ENCODE measurements at regions not wholly inside any gene's neighbourhood (a gene's known extent, or its start where the extent isn't known, plus 50 kb on each side); places are given as distances from the start of the nearest gene placed in this dataset.

DNA sequence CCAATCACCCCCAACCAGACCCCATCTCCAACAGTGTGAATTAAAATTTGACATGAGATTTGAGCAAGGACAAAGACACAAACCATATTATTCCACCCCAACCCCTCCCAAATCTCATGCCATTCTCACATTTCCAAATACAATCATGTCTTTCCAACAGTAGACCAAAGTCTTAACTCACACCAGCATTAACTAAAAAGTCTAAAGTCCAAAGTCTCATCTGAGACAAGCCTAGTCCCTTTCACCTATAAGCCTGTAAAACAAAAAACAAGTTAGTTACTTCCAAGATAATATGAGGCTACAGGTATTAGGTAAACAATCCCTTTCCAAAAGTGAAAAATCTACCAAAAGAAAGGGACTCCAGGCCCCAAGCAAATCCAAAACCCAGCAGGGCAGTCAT is 140.6 kb upstream of the NR4A3 start:
- DNase-seq (ENCODE audit: low spot score) (no peak), FAIRE-seq (no peak)

DNA sequence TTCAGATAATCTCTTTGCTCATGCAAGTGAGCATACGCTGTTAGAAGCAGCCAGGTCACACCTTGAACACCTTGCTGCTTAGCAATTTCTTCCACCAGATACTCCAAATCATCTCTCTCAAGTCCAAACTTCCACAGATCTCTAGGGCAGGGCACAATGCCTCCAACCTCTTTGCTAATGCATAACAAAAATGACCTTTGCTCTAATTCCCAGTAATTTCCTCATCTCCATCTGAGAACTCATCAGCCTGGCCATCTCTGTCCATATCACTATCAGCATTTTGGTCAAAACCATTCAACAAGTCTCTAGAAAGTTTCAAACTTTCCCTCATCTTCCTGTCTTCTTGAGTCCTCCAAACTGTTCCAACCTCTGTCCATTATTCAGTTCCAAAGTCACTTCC is 139.3 kb upstream of the NR4A3 start:
- FAIRE-seq, result no peak
- no peak for DNase-seq (ENCODE audit: low spot score)

GRCh38 chr9:99682870-99683269 is 138.8 kb upstream of the NR4A3 start:
- FAIRE-seq (no peak), DNase-seq (ENCODE audit: low spot score) (no peak)

DNA sequence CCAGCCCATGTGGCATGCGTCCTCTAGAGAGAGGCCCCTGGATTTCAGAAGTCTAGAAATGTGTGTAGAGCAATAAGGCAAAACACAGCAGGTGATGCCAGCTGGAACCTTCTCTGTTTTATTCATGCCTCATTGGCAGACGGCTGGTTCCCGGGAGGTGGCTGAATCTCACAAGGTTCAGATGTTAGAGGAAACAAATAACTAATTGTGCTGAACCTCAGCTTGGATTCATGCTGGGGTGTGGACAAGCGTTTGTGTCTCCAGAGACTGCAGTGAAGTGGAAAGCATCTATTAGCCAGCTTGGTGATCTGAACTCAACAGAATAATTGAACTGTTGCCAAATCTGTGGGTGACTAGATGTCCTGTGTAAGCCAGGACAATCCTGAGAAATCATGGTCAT is 131.1 kb upstream of the NR4A3 start:
- DNase-seq (ENCODE audit: low spot score) (no peak), FAIRE-seq (no peak)

DNA sequence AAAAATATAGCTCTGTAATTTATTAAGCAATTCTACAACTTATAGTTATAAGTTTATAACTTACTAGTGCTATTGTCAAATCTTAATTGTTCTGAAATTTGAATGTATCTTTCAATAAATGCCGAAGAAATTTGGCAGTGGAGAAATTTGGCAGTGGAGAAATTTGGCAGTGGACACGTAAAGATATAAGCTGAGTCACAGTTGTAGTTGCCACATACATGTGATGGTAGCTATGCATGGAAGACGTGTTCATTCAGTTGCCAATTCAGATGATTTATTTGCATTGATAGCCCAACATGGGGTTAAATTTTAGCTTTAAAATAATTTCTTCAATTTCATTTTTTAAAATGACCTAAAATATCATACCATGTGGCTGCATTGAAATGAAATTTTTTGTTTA is 127.8 kb upstream of the NR4A3 start:
- DNase-seq (ENCODE audit: low spot score), result no peak
- FAIRE-seq, result no peak

- FAIRE-seq (no peak), DNase-seq (ENCODE audit: low spot score) (no peak)
Measured at GRCh38 chr9:99694393-99694792, 127.3 kb upstream of the NR4A3 start.

GRCh38 chr9:99699396-99699795 is 122.3 kb upstream of the NR4A3 start:
- FAIRE-seq, result no peak
- DNase-seq (ENCODE audit: low spot score), result no peak

- FAIRE-seq (no peak), DNase-seq (ENCODE audit: low spot score) (no peak)
Measured at GRCh38 chr9:99712214-99712613, 109.5 kb upstream of the NR4A3 start.

DNA sequence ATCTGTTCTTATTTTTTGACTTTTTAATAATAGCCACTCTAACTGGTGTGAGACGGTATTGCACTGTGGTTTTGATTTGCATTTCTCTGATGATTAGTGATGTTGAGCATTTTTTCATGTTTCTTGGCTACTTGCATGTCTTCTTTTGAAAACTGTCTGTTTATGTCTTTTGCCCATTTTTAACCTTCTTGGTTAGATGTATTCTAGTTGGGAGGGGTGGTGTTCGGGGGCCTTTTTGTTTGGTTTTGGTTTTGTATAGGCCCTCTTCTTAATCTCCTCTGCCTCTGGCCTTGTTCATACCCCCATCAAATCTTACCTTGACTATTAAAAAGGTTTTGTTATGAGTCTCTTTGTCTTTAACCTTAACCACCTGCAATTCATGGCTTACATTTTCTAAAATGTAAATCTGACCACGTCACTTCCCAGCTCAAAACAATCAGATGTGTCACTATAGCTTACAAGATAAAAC is 107.8 kb upstream of the NR4A3 start:
- DNase-seq (ENCODE audit: low spot score) (no peak), FAIRE-seq (no peak)

- no peak for DNase-seq (ENCODE audit: low spot score)
- FAIRE-seq, result no peak
Measured at GRCh38 chr9:99718631-99719030, 103.1 kb upstream of the NR4A3 start.

GRCh38 chr9:99720455-99721050 is 101.1 kb upstream of the NR4A3 start:
- FAIRE-seq (no peak), DNase-seq (ENCODE audit: low spot score) (no peak)

DNA sequence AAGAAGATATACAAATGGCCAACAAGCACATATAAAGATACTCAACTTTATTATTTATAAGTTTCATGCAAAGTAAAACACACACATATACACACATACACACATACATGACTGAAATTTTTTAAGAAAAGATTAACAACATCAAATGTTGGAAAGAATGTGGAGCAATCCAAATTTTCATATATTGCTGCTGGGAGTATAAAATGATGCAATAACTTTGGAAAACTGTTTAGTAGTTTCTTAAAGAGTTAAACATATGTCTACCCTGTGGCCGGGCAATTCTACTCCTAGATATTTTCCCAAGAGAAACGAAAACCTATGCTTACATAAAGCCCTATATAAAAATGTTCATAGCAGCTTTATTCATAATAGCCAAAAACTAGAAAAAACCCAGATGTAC is 99.8 kb upstream of the NR4A3 start:
- DNase-seq (ENCODE audit: low spot score), result no peak
- FAIRE-seq, result no peak

DNA sequence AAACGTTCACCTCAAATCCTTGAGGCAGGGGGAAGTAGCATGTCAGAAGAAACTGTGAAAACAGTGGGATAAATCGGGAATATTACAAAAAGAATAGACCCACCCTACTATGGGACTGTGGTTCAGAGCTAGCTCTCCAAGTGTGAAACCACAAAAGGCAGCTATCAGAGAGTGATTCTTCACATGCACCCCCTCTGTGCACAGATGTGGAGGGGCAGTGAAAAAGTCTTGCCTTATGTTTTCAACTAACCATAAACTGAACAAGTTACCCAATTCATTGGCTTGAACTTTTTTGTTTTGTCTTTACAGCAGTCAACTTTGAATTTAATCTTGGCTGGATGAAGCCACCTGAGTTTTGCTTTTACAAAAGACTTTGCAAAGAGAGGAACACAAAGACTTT is 98.8 kb upstream of the NR4A3 start:
- no peak for DNase-seq (ENCODE audit: low spot score)
- no peak for FAIRE-seq

GRCh38 chr9:99724640-99725039 is 97.0 kb upstream of the NR4A3 start:
- DNase-seq (ENCODE audit: low spot score), result no peak
- FAIRE-seq, result no peak

DNA sequence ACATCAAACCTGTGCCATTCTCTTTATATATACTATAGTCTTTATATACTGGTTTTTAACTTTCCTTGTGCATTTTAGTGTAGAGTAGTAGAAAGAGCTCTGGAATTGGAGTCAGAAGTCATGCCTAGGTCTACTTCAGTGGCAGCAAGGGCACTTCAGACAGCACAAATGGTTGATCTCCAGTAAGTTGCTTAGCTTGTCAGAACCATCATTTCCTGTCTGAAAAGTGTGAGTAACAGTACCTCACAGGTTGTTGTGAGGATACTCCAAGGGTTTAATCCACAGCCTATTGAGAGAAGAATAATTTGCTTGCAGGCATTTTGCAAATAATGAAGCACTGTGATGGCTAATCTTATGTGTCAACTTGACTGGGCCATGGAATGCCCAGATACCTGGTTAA is 95.8 kb upstream of the NR4A3 start:
- DNase-seq (ENCODE audit: low spot score) (no peak), FAIRE-seq (no peak)

DNA sequence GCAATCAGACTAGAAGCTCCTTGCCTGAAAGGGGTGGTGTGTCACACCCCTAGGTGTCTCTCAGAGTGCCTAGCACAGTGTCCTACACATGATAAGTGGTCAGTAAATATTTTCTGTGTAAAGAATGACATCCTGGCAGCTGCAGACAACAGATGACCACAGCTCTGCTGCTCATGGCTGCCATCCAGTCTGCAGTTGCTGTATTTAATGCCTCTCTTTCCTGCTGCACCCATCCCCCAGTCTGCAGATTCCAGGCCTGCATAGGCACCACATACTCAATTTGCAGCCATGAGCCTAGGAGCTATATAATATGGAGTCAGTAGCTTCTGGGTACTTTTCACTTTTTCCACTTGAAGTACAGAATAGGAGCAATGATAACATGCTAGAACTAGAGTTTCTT is 94.9 kb upstream of the NR4A3 start:
- no peak for FAIRE-seq
- no peak for DNase-seq (ENCODE audit: low spot score)

DNA sequence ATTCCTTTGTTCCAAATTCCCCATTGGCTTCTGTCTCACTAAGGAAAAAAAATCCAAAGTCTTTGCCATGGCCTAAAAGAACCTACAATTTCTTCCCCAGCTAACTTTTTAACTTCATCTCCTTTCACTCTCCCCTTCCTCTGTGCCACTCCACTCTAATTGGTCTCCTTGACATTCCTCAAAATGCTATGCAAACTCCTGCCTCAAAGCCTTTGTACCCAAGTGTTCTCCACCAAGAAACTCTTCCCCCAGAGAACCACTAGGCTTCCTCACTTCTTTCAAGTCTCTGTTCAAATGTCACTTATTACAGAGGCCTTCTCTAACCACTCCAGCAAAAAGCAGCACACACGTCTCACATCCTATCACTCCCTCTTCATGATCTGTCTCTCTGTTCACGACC is 91.6 kb upstream of the NR4A3 start:
- FAIRE-seq (no peak), DNase-seq (ENCODE audit: low spot score) (no peak)

DNA sequence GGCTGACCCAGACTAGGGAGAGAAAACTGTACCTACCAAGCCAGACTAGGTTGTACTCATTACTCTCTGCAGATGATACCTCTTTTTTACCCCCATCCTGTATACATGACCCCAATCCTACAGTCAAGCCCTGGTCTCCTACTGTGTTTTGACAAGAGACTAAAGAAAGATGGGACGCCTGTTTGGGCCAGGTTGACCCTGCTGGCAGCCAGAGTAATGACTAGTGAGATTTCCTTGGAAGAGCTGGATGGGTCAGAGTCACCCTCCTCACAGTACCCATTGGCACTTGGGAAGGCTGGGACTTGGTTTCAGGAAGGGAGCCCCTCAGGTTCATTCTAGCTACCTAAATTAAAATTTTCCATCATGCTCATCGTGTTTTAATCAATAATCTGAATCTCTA is 89.7 kb upstream of the NR4A3 start:
- DNase-seq (ENCODE audit: low spot score), result no peak
- FAIRE-seq, result no peak

GRCh38 chr9:99732715-99733114 is 89.0 kb upstream of the NR4A3 start:
- FAIRE-seq, result no peak

DNA sequence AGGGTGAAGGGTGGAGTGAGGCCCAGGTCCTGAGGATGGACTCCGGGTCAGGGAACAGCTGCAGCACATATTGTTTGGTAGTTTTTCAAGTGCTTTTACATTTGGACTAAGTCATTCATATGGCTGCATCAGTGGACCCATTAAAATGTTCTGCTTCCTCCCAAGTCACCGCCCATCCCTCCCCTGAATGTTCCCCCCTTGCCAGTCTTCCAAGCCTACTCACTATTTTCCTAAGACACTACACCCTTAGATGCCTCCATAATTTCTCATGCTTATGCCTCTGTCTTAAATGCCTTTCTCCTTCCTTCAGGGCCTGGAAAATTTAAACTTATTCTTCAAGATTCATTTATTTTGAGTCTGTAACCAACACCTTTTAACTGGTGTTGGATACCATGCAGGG is 86.6 kb upstream of the NR4A3 start:
- FAIRE-seq (no peak), DNase-seq (ENCODE audit: low spot score) (no peak)

More at GRCh38 chr9:99732715-99733114, 89.0 kb upstream of the NR4A3 start:
- no peak for DNase-seq (ENCODE audit: low spot score)

- DNase-seq (ENCODE audit: low spot score) (no peak), FAIRE-seq (no peak)
Measured at GRCh38 chr9:99736291-99736690, 85.4 kb upstream of the NR4A3 start.

DNA sequence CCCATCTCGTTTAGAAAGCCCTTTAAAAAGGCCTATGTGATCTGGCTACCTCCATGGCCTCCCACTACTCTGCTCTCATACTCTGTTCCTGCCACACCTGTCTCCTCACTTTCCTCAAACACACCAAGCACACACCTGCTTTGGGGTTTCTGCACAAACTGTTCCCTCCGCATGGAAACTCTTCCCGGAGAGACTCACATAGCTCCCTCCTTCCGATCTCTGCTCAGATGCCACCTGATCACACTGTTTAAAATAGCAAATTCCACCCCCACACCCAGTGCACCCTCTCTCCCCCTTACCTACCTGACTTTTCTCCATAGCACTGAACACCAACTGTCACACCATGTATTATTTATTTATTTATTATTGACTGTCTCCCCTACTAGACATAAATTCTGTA is 84.0 kb upstream of the NR4A3 start:
- FAIRE-seq (no peak), DNase-seq (ENCODE audit: low spot score) (no peak)

DNA sequence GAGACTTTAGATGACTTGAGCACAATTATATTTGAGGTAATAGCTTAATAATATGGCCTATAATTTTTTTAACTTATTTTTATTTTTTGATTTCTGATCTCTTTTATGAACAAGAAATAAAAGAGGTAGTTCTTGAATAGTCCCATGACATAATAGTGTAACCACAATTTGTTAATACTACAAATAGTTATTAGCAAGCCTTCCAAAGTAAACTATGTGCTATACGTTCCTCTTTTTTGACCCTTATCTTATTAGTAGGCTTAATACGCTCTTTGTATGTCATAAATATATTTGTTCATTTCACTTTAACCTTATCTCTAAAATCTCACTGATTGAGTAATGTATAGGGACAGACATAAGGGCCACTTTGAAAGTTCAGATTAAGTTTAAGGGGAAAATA is 78.7 kb upstream of the NR4A3 start:
- no peak for DNase-seq (ENCODE audit: low spot score)
- no peak for FAIRE-seq

GRCh38 chr9:99743455-99743854 is 78.2 kb upstream of the NR4A3 start:
- DNase-seq (ENCODE audit: low spot score) (no peak), FAIRE-seq (no peak)

Measured in urothelium cell line (cell line).